ENCODE measurements at regions not wholly inside any gene's neighbourhood (a gene's known extent, or its start where the extent isn't known, plus 50 kb on each side); places are given as distances from the start of the nearest gene placed in this dataset.

GRCh38 chr12:132396657-132397056, 67.3 kb upstream of the GALNT9 start:
- no peaks in the 10 kb centered on the region for H3F3A ChIP-seq (ENCODE audit: control insufficient read depth, insufficient read depth)
- no peak overlapping the region for H3K4me3 ChIP-seq (ENCODE audit: low read length)
- H3K4me1 ChIP-seq (ENCODE audit: control insufficient read depth, low read length) = no peaks in the 10 kb centered on the region
- no peaks in the 10 kb centered on the region for H3K9me2 ChIP-seq (replicated peaks; ENCODE audit: control insufficient read depth, low read length)
- H3K27me3 ChIP-seq (ENCODE audit: control insufficient read depth, low read length) = peaks cover 17% of the 10 kb centered on the region
- H3K79me2 ChIP-seq (ENCODE audit: control insufficient read depth, low read length) = no peaks in the 10 kb centered on the region
- no peak for TF ChIP-seq EZH2phosphoT487 (IDR thresholded peaks at IDR 0.05; ENCODE audit: borderline replicate concordance, low read length)
- no peak for TF ChIP-seq CTCF (IDR thresholded peaks at IDR 0.05; ENCODE audit: low read depth, low read length, poor library complexity, severe bottlenecking)
- peaks cover 7% of the 10 kb centered on the region; the same call in 1 of the 2 replicates for H3K9me3 ChIP-seq (ENCODE audit: control insufficient read depth, insufficient read depth, low read length)
- no peaks in the 10 kb centered on the region for H4K20me1 ChIP-seq (ENCODE audit: control insufficient read depth, insufficient read depth, low read depth, low read length)
- H3K27ac ChIP-seq (ENCODE audit: low read depth, low read length) = no peak overlapping the region
- no peaks in the 10 kb centered on the region for H3K36me3 ChIP-seq (ENCODE audit: control insufficient read depth, low read length)
- H3K4me2 ChIP-seq (ENCODE audit: low read length) = no peak overlapping the region

- Histone ChIP-seq H3K9me2 (replicated peaks; ENCODE audit: control insufficient read depth, low read length) (no peaks in the 10 kb centered on the region), H3K9me3 (ENCODE audit: control insufficient read depth, insufficient read depth, low read length) (peaks cover 7% of the 10 kb centered on the region; the same call in 1 of the 2 replicates), H3K4me2 (ENCODE audit: low read length) (no peak overlapping the region)
These were observed 66.5 kb upstream of the GALNT9 start for GRCh38 chr12:132395908-132396305.

GRCh38 chr12:132395192-132395907, 66.0 kb upstream of the GALNT9 start:
- H3K36me3 ChIP-seq (ENCODE audit: control insufficient read depth, low read length) = no peaks in the 10 kb centered on the region
- H3K4me1 ChIP-seq (ENCODE audit: control insufficient read depth, low read length) = no peaks in the 10 kb centered on the region
- no peaks in the 10 kb centered on the region for H3F3A ChIP-seq (ENCODE audit: control insufficient read depth, insufficient read depth)
- H3K27ac ChIP-seq (ENCODE audit: low read depth, low read length) = no peak overlapping the region
- H3K9me3 ChIP-seq (ENCODE audit: control insufficient read depth, insufficient read depth, low read length) = peaks cover 7% of the 10 kb centered on the region; the same call in 1 of the 2 replicates
- no peak overlapping the region for H3K4me2 ChIP-seq (ENCODE audit: low read length)
- no peaks in the 10 kb centered on the region for H4K20me1 ChIP-seq (ENCODE audit: control insufficient read depth, insufficient read depth, low read depth, low read length)
- H3K9me2 ChIP-seq (replicated peaks; ENCODE audit: control insufficient read depth, low read length) = no peaks in the 10 kb centered on the region
- no peak for TF ChIP-seq CTCF (IDR thresholded peaks at IDR 0.05; ENCODE audit: low read depth, low read length, poor library complexity, severe bottlenecking)
- no peak for TF ChIP-seq EZH2phosphoT487 (IDR thresholded peaks at IDR 0.05; ENCODE audit: borderline replicate concordance, low read length)
- H3K4me3 ChIP-seq (ENCODE audit: low read length) = no peak overlapping the region
- H3K27me3 ChIP-seq (ENCODE audit: control insufficient read depth, low read length) = peaks cover 17% of the 10 kb centered on the region
- no peaks in the 10 kb centered on the region for H3K79me2 ChIP-seq (ENCODE audit: control insufficient read depth, low read length)

More at GRCh38 chr12:132395908-132396305, 66.5 kb upstream of the GALNT9 start:
- Histone ChIP-seq H3K36me3 (ENCODE audit: control insufficient read depth, low read length) (no peaks in the 10 kb centered on the region), H3K27ac (ENCODE audit: low read depth, low read length) (no peak overlapping the region), H3K4me3 (ENCODE audit: low read length) (no peak overlapping the region), H3K4me1 (ENCODE audit: control insufficient read depth, low read length) (no peaks in the 10 kb centered on the region), H3K27me3 (ENCODE audit: control insufficient read depth, low read length) (peaks cover 17% of the 10 kb centered on the region), H3K79me2 (ENCODE audit: control insufficient read depth, low read length) (no peaks in the 10 kb centered on the region), H3F3A (ENCODE audit: control insufficient read depth, insufficient read depth) (no peaks in the 10 kb centered on the region), H4K20me1 (ENCODE audit: control insufficient read depth, insufficient read depth, low read depth, low read length) (no peaks in the 10 kb centered on the region)
- TF ChIP-seq CTCF (IDR thresholded peaks at IDR 0.05; ENCODE audit: low read depth, low read length, poor library complexity, severe bottlenecking) = no peak
- no peak for TF ChIP-seq EZH2phosphoT487 (IDR thresholded peaks at IDR 0.05; ENCODE audit: borderline replicate concordance, low read length)

Measured in DOHH2 (cell line).